Astrocyte of the cerebellum (primary cell): ENCODE measurements at regions not wholly inside any gene's neighbourhood (a gene's known extent, or its start where the extent isn't known, plus 50 kb on each side); places are given as distances from the start of the nearest gene placed in this dataset.

Experiments
- DNase-seq: peaks from one replicate; pipeline ENCODE4 v3.0.0-alpha.2; 2011; ENCODE audit warnings: low read depth
- H3K4me3 ChIP-seq: 2 replicates; pipeline ENCODE4 v1.5.1; 2011; ENCODE audit warnings: mild to moderate bottlenecking, low read depth, low read length, moderate library complexity
- CTCF ChIP-seq: IDR thresholded peaks from 2 replicates; pipeline ENCODE4 v1.5.1; 2012; ENCODE audit warnings: low read length, low read depth, moderate library complexity, mild to moderate bottlenecking; ENCODE audit errors: missing control alignments
- in situ Hi-C: cut with HindIII; loops from 2 replicates; pipeline ENCODE4 v1.10.0; 2017; ENCODE audit warnings: low sequenced_read_pairs

GRCh38 chr3:182384221-182384620 lies 409.1 kb upstream of the ATP11B start:
- DNase-seq = no peak
- in situ Hi-C loops = no loop called here
- H3K4me3 ChIP-seq = no peak overlapping the region
- TF ChIP-seq CTCF = no peak

- in situ Hi-C loops = no loop called here
- no peak for TF ChIP-seq CTCF
- H3K4me3 ChIP-seq = no peak overlapping the region
- DNase-seq = no peak
Measured at GRCh38 chr3:182385356-182385755, 407.9 kb upstream of the ATP11B start.

- TF ChIP-seq CTCF = no peak
Measured at GRCh38 chr3:182388506-182388905, 404.8 kb upstream of the ATP11B start.

GRCh38 chr3:182389071-182389815 lies 404.1 kb upstream of the ATP11B start:
- DNase-seq = peak; percentile 38
- no peak overlapping the region for H3K4me3 ChIP-seq
- TF ChIP-seq CTCF = no peak
- in situ Hi-C loops = no loop called here

More at GRCh38 chr3:182388506-182388905, 404.8 kb upstream of the ATP11B start:
- in situ Hi-C loops = no loop called here
- DNase-seq = no peak
- no peak overlapping the region for H3K4me3 ChIP-seq

- in situ Hi-C loops = no loop called here
- no peak for TF ChIP-seq CTCF
- no peak overlapping the region for H3K4me3 ChIP-seq
- no peak for DNase-seq
Measured at GRCh38 chr3:182390421-182390820, 402.9 kb upstream of the ATP11B start.

GRCh38 chr3:182392182-182392937 lies 400.9 kb upstream of the ATP11B start:
- in situ Hi-C loops = no loop called here
- TF ChIP-seq CTCF = no peak
- H3K4me3 ChIP-seq = no peak overlapping the region
- DNase-seq = no peak
